Neural progenitor cell (in vitro differentiated cells): ENCODE measurements at regions not wholly inside any gene's neighbourhood (a gene's known extent, or its start where the extent isn't known, plus 50 kb on each side); places are given as distances from the start of the nearest gene placed in this dataset.

Experiments used
- CTCF ChIP-seq: fragments of 200-600 bp; sonication (generic); IDR thresholded peaks from 2 replicates; pipeline ENCODE4 v1.5.1; 2017; ENCODE audit warnings: antibody characterized with exemption, mild to moderate bottlenecking
- EZH2 ChIP-seq: fragments of 200-600 bp; sonication (generic); IDR thresholded peaks from 2 replicates; pipeline ENCODE4 v1.6.1; 2017; ENCODE audit warnings: antibody characterized with exemption, mild to moderate bottlenecking, moderate library complexity
- EZH2phosphoT487 ChIP-seq: fragments of 200-600 bp; sonication (generic); IDR thresholded peaks from 2 replicates; pipeline ENCODE4 v1.6.1; 2017; ENCODE audit warnings: antibody characterized with exemption

- TF ChIP-seq CTCF = no peak
- TF ChIP-seq EZH2 = no peak
- no peak for TF ChIP-seq EZH2phosphoT487
Measured at GRCh38 chr1:114341299-114341698, 169.7 kb downstream of the TRIM33 start.
